ENCODE measurements at regions not wholly inside any gene's neighbourhood (a gene's known extent, or its start where the extent isn't known, plus 50 kb on each side); places are given as distances from the start of the nearest gene placed in this dataset.
"Not testable (repeated sequence)": the region's sequence is repeated elsewhere in the genome, so short reads cannot be mapped to it uniquely, and the experiment has no call there.

GRCh38 chr12:102294568-102294967 lies 96.9 kb upstream of the PMCH start:
- DNase-seq, result no peak

GRCh38 chr12:102291498-102292440 lies 94.1 kb upstream of the PMCH start:
- not testable (repeated sequence) for DNase-seq

- DNase-seq, result not testable (repeated sequence)
Observed at GRCh38 chr12:102289702-102290101, 92.1 kb upstream of the PMCH start.

- DNase-seq, result no peak
Observed at GRCh38 chr12:102281231-102281630, 83.6 kb upstream of the PMCH start.

GRCh38 chr12:102255687-102256086 lies 58.1 kb upstream of the PMCH start:
- DNase-seq, result not testable (repeated sequence)

GRCh38 chr12:102251005-102251404 lies 53.4 kb upstream of the PMCH start:
- not testable (repeated sequence) for DNase-seq

- DNase-seq, result no peak
Observed at GRCh38 chr12:102249079-102249841, 51.6 kb upstream of the PMCH start.

All from NCI-H69 (cell line).